ENCODE measurements at regions not wholly inside any gene's neighbourhood (a gene's known extent, or its start where the extent isn't known, plus 50 kb on each side); places are given as distances from the start of the nearest gene placed in this dataset.

DNA sequence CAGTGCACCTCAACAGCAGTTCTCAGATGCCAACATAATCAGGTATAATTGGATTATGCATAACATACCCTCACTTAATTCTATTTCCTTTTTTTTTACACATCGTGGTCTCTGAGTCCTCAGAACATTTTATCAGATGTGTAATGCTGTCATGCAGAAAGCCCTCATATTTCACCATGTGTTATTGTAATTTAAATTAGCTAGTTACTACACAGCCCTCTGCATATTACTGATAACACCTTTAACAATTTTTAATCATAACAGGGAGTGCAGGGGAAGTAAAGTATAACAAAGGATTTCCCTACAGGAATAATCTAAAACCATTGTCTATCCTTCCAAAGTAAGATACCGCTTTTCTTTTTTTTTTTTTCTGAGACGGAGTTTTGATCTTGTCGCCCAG lies 91.9 kb upstream of the CCDC28A start:
- DNase-seq (ENCODE audit: low spot score), result no peak
- no peak for TF ChIP-seq CTCF (IDR thresholded peaks at IDR 0.05)
- Histone ChIP-seq H3K27ac (no peak overlapping the region), H3K4me3 (no peak overlapping the region)

- Histone ChIP-seq H3K27ac (no peak overlapping the region), H3K4me3 (peak overlapping the region; percentile 19)
- no peak for DNase-seq (ENCODE audit: low spot score)
- no peak for TF ChIP-seq CTCF (IDR thresholded peaks at IDR 0.05)
Measured at GRCh38 chr6:138682704-138683527, 90.7 kb upstream of the CCDC28A start.

- Histone ChIP-seq H3K27ac (no peak overlapping the region), H3K4me3 (no peak overlapping the region)
- no peak for DNase-seq (ENCODE audit: low spot score)
- no peak for TF ChIP-seq CTCF (IDR thresholded peaks at IDR 0.05)
Measured at GRCh38 chr6:138685257-138685656, 88.3 kb upstream of the CCDC28A start.

DNA sequence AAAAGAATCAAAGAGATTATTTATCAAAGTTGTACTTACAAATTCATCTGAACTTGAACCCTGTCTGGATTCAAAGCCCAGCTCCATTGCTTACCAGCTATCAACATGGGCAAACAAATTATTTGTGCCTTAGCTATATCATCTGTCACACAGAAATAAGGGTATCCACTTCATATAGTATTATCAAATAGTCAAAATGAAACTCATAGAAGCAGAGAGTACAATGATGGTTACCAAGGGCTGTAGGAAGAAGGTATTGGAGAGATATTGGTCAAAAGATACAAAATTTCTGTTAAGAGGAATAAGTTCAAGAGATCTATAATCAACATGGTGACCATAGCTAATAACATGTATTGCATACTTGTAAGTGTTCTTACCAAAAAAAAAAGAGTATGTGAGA lies 87.8 kb upstream of the CCDC28A start:
- DNase-seq (ENCODE audit: low spot score), result no peak
- H3K4me3 ChIP-seq, result no peak overlapping the region
- no peak for TF ChIP-seq CTCF (IDR thresholded peaks at IDR 0.05)
- H3K27ac ChIP-seq, result no peak overlapping the region

GRCh38 chr6:138688580-138688979 lies 85.0 kb upstream of the CCDC28A start:
- H3K27ac ChIP-seq, result no peak overlapping the region
- no peak overlapping the region for H3K4me3 ChIP-seq
- no peak for TF ChIP-seq CTCF (IDR thresholded peaks at IDR 0.05)
- DNase-seq (ENCODE audit: low spot score), result no peak

DNA sequence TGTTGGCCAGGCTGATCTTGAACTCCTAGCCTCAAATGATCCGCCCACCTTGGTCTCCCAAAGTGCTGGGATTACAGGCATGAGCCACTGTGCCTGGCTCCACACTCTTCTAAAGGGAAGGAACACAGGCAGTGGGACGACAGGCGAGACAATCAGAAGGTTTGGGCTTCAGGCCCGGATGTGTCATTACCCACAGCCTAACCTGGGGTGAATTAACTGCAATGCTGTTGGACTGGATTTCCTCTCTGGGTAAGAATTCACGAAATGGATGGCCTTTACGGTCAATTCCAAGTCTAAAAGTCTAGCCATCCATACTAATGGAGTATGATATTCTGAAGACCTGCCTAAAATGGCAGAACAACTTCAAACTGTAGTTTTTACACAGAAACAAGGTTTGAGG lies 83.7 kb upstream of the CCDC28A start:
- no peak for DNase-seq (ENCODE audit: low spot score)
- Histone ChIP-seq H3K4me3 (no peak overlapping the region), H3K27ac (no peak overlapping the region)
- TF ChIP-seq CTCF (IDR thresholded peaks at IDR 0.05), result no peak

- DNase-seq (ENCODE audit: low spot score), result no peak
- Histone ChIP-seq H3K27ac (no peak overlapping the region), H3K4me3 (peak overlapping the region; percentile 95)
- no peak for TF ChIP-seq CTCF (IDR thresholded peaks at IDR 0.05)
Measured at GRCh38 chr6:138690975-138691594, 82.5 kb upstream of the CCDC28A start.
